CD14-positive monocyte (primary cell): ENCODE measurements at regions not wholly inside any gene's neighbourhood (a gene's known extent, or its start where the extent isn't known, plus 50 kb on each side); places are given as distances from the start of the nearest gene placed in this dataset.

Experiments
- DNase-seq, 3 donors: peaks; one replicate each; pipeline ENCODE4 v3.0.0-alpha.2; 2011 to 2022
- H2AFZ ChIP-seq: 2 replicates; pipeline ENCODE4 v1.6.0; 2012; ENCODE audit warnings: mild to moderate bottlenecking, low read depth, low read length, inconsistent platforms; ENCODE audit not compliant: insufficient read depth, poor library complexity, severe bottlenecking
- H3K27ac ChIP-seq, 2 donors: 1 replicate in 1 of 2; 2 replicates in 1 of 2; pipeline ENCODE4 v1.5.1; 2012 to 2013; ENCODE audit warnings: low read length in 2 of 2, control low read depth in 1 of 2, inconsistent platforms in 1 of 2, low read depth in 1 of 2, mild to moderate bottlenecking in 1 of 2
- H3K27me3 ChIP-seq, 2 donors: one replicate each; pipeline versions ENCODE4 v1.6.0 to v1.6.1; 2011 to 2013; ENCODE audit warnings: low read length in 2 of 2; ENCODE audit not compliant: control insufficient read depth in 2 of 2, insufficient read depth in 2 of 2
- H3K36me3 ChIP-seq, 2 donors: replicated peaks in 1 of 2; 1 replicate in 1 of 2; 2 replicates in 1 of 2; pipeline versions ENCODE4 v1.5.1 to v1.6.1; 2012 to 2013; ENCODE audit warnings: low read length in 2 of 2, control low read depth in 1 of 2, inconsistent platforms in 1 of 2, mild to moderate bottlenecking in 1 of 2; ENCODE audit not compliant: insufficient read depth in 2 of 2, control insufficient read depth in 1 of 2
- H3K4me1 ChIP-seq, 2 donors: 1 replicate in 1 of 2; 2 replicates in 1 of 2; pipeline versions ENCODE4 v1.5.1 to v1.6.1; 2012 to 2013; ENCODE audit warnings: low read length in 2 of 2, control low read depth in 1 of 2, inconsistent platforms in 1 of 2, mild to moderate bottlenecking in 1 of 2, moderate library complexity in 1 of 2; ENCODE audit not compliant: insufficient read depth in 2 of 2, control insufficient read depth in 1 of 2
- H3K4me2 ChIP-seq: replicated peaks from 2 replicates; pipeline ENCODE3; 2012; ENCODE audit warnings: low read length, moderate library complexity, mild to moderate bottlenecking; ENCODE audit not compliant: poor library complexity, severe bottlenecking; ENCODE audit errors: extremely low read depth
- H3K4me3 ChIP-seq, 3 experiments: fragments of 200-600 bp in 1 of 3; sonication (generic) in 1 of 3; replicated peaks in 1 of 3; 1 replicate in 2 of 3; 2 replicates in 1 of 3; pipeline ENCODE4 v1.5.1; 2011 to 2013; ENCODE audit warnings: low read length in 3 of 3, mild to moderate bottlenecking in 3 of 3, control low read depth in 2 of 3, low read depth in 2 of 3, inconsistent platforms in 1 of 3, moderate library complexity in 1 of 3
- H3K79me2 ChIP-seq: 2 replicates; pipeline ENCODE4 v1.6.0; 2012; ENCODE audit warnings: mild to moderate bottlenecking, control low read depth, inconsistent platforms, low read length, moderate library complexity; ENCODE audit not compliant: insufficient read depth
- H3K9ac ChIP-seq: 2 replicates; pipeline ENCODE4 v1.6.0; 2017; ENCODE audit warnings: low read length, mild to moderate bottlenecking; ENCODE audit not compliant: insufficient read depth, poor library complexity, severe bottlenecking
- H3K9me3 ChIP-seq, 2 donors: replicated peaks in 1 of 2; 1 replicate in 1 of 2; 2 replicates in 1 of 2; pipeline versions ENCODE4 v1.5.1 to v1.6.1; 2012 to 2013; ENCODE audit warnings: low read length in 2 of 2, control low read depth in 1 of 2; ENCODE audit not compliant: control insufficient read depth in 1 of 2, insufficient read depth in 1 of 2
- H4K20me1 ChIP-seq: 2 replicates; pipeline ENCODE4 v1.6.0; 2012; ENCODE audit warnings: mild to moderate bottlenecking, low read length, control low read depth, moderate library complexity; ENCODE audit not compliant: insufficient read depth
- H3K27ac Mint-ChIP-seq, 7 donors: one replicate each; pipeline ENCODE4 v1.8.0; 2020; ENCODE audit warnings: mild to moderate bottlenecking in 7 of 7, mixed read lengths in 7 of 7, moderate library complexity in 6 of 7, inconsistent platforms in 2 of 7
- H3K27me3 Mint-ChIP-seq, 3 donors: one replicate each; pipeline ENCODE4 v1.8.0; 2021 to 2022; ENCODE audit warnings: low read depth in 3 of 3, mild to moderate bottlenecking in 3 of 3, mixed read lengths in 3 of 3, moderate library complexity in 3 of 3, inconsistent platforms in 1 of 3
- H3K36me3 Mint-ChIP-seq, 2 donors: one replicate each; pipeline ENCODE4 v1.8.0; 2020; ENCODE audit warnings: mixed read lengths in 2 of 2, inconsistent platforms in 1 of 2, mild to moderate bottlenecking in 1 of 2
- H3K4me1 Mint-ChIP-seq: one replicate; pipeline ENCODE4 v1.8.0; 2020; ENCODE audit warnings: mild to moderate bottlenecking, mixed read lengths
- H3K4me3 Mint-ChIP-seq, 2 donors: one replicate each; pipeline ENCODE4 v1.8.0; 2020; ENCODE audit warnings: mild to moderate bottlenecking in 2 of 2, mixed read lengths in 2 of 2, moderate library complexity in 1 of 2
- H3K9me3 Mint-ChIP-seq, 7 donors: one replicate each; pipeline ENCODE4 v1.8.0; 2020 to 2022; ENCODE audit warnings: mixed read lengths in 7 of 7, mild to moderate bottlenecking in 6 of 7, moderate library complexity in 6 of 7, inconsistent platforms in 2 of 7
- CTCF ChIP-seq: fragments of 200-600 bp; IDR thresholded peaks from one replicate; pipeline ENCODE4 v1.8.0; 2022; ENCODE audit warnings: antibody characterized with exemption, mild to moderate bottlenecking
- WGBS: methylation state at CpG from one replicate; pipeline ENCODE4 v1.1.5; 2013; ENCODE audit warnings: missing lambda C conversion rate; ENCODE audit not compliant: insufficient coverage; 5-methylcytosine and 5-hydroxymethylcytosine counted together
- intact Hi-C, 2 donors: fragments of 100-400 bp; cut with micrococcal nuclease; formaldehyde crosslinking; loops; one replicate each; pipeline versions ENCODE4 v1.15.0 to v1.15.1; 2023

GRCh38 chr11:69371731-69372588 is 78.0 kb downstream of the MYEOV start:
- TF ChIP-seq CTCF = no peak
- H3K36me3 ChIP-seq = no peaks in the 10 kb centered on the region
- intact Hi-C loops = no loop called here
- no peak overlapping the region for H3K27ac ChIP-seq
- no peak for DNase-seq
- no peak overlapping the region for H3K4me2 ChIP-seq
- H3K4me3 ChIP-seq = no peak overlapping the region
- H3K9ac ChIP-seq = no peak overlapping the region
- H3K27me3 ChIP-seq = no peaks in the 10 kb centered on the region
- no peak overlapping the region for H2AFZ ChIP-seq
- peaks cover 0 to 3% (median 0%) of the 10 kb centered on the region in 7 donors for H3K9me3 Mint-ChIP-seq
- H3K4me3 Mint-ChIP-seq = no peak overlapping the region
- no peaks in the 10 kb centered on the region for H3K36me3 Mint-ChIP-seq
- peaks cover 4 to 7% (median 5%) of the 10 kb centered on the region in 3 donors for H3K27me3 Mint-ChIP-seq
- H4K20me1 ChIP-seq = no peaks in the 10 kb centered on the region
- 94% methylated on average over 16 of the region's 17 CpGs for WGBS
- no peaks in the 10 kb centered on the region for H3K9me3 ChIP-seq
- H3K4me1 ChIP-seq = no peaks in the 10 kb centered on the region
- no peak overlapping the region for H3K27ac Mint-ChIP-seq
- H3K79me2 ChIP-seq = no peaks in the 10 kb centered on the region
- H3K4me1 Mint-ChIP-seq = no peaks in the 10 kb centered on the region

DNA sequence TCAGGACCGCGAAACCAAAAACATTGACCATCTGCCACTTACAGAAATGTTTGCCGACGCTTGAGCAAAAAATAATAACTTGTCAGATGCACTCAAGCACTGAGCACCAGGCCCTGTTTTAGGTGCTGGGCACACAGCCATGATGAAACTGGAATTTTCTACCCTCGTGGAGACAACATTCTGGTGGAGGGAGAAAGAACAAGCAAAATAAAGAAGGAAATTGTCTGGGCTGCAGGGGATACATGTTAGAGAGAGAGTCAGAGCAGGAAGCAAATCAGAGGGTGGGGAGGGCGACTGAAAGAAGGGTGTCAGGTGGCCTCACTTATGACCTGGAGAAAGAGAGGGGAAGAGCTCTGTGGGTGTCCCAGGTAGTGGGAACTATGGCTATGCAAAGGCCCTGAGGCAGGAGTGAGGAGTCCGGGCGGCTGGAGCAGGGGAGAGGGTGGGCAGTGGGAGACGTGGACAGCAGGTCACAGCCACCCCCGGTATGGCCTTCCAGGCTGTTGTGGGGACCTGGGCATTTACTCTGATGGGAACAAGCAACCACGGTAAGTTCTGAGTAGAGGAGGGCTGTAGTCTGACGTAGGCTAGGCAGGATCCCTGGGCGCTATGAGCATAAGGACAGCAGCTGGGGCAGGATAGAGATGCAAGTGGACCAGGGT is 78.8 kb downstream of the MYEOV start:
- Mint-ChIP-seq H3K36me3 (no peaks in the 10 kb centered on the region), H3K4me1 (no peaks in the 10 kb centered on the region), H3K9me3 (peaks cover 0 to 3% (median 0%) of the 10 kb centered on the region in 7 donors), H3K27ac (no peak overlapping the region), H3K4me3 (no peak overlapping the region), H3K27me3 (peaks cover 3 to 7% (median 4%) of the 10 kb centered on the region in 3 donors)
- H3K36me3 ChIP-seq = no peaks in the 10 kb centered on the region
- no peak overlapping the region for H3K9ac ChIP-seq
- no peak overlapping the region for H2AFZ ChIP-seq
- no peak overlapping the region for H3K4me2 ChIP-seq
- intact Hi-C loops = no loop called here
- no peaks in the 10 kb centered on the region for H4K20me1 ChIP-seq
- H3K9me3 ChIP-seq = no peaks in the 10 kb centered on the region
- H3K27ac ChIP-seq = no peak overlapping the region
- H3K79me2 ChIP-seq = no peaks in the 10 kb centered on the region
- no peak overlapping the region for H3K4me3 ChIP-seq
- no peaks in the 10 kb centered on the region for H3K27me3 ChIP-seq
- 92% methylated on average over 13 of the region's 13 CpGs for WGBS
- no peaks in the 10 kb centered on the region for H3K4me1 ChIP-seq
- no peak for TF ChIP-seq CTCF
- no peak for DNase-seq
